GM12875 (cell line): ENCODE measurements at regions not wholly inside any gene's neighbourhood (a gene's known extent, or its start where the extent isn't known, plus 50 kb on each side); places are given as distances from the start of the nearest gene placed in this dataset.

Source experiments
- H3K4me3 ChIP-seq: one replicate; pipeline ENCODE4 v1.5.1; 2011; ENCODE audit warnings: low read depth, low read length, control low read depth
- CTCF ChIP-seq: IDR thresholded peaks from 2 replicates; pipeline ENCODE4 v1.5.1; 2011; ENCODE audit warnings: low read depth, mild to moderate bottlenecking, control low read depth, inconsistent platforms, low read length, moderate library complexity, borderline replicate concordance; ENCODE audit not compliant: insufficient read depth

- no peak for TF ChIP-seq CTCF
- no peak overlapping the region for H3K4me3 ChIP-seq
These were observed 701.9 kb upstream of the RAB6C start for GRCh38 chr2:129277585-129277981.

DNA sequence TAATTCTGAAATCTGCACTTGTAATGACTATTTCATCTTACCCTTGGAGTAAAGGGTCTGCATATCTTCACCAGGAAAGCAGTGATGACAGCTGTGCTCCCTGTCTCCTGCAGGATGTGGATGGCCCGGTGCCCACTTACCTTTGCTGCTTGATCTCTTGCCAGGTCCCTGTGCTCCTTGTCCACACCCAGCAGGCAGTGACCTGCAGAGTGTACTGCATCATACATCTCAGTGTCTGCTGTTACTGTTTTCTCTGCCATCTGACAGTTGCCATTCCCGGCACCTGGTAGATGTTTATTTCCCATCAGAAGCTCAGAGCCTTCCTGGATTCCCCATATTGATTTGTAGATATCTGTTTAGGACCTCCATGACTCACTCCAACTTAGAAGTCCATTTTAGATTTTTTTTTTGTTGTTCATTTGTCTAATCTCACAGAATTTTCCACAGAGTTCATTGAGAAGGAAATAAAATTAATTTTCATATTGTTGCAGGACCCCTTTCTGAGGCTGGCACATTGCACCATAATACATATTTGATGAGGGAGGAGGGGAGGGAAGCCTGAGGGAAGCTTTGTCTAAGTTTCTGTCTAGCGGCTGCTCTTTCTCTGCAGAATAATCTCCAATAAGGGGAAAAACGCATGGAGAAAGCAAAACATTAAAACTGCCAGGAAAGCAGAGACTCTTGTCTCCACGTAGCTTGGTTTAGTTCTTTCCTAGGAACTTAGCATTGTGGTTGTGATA is 697.5 kb upstream of the RAB6C start:
- no peak overlapping the region for H3K4me3 ChIP-seq
- TF ChIP-seq CTCF: no peak

DNA sequence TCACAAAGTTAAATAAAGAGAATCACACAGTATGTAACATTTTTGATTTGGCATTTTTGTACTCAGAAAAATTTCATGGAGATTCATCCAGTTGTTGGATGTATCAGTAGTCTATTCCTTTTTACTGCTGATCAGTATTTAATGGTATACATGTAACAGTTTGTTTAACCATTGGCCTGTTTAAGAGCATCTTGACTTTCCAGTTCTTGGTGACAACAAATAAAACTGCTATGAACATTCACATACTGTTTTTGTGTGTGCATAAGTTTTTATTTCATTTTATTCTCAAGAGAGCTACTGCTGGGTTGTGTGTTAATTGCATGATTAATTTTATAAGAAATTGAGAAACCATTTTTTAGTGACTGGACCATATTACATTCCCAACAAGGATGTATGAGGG is 694.5 kb upstream of the RAB6C start:
- no peak overlapping the region for H3K4me3 ChIP-seq
- no peak for TF ChIP-seq CTCF

DNA sequence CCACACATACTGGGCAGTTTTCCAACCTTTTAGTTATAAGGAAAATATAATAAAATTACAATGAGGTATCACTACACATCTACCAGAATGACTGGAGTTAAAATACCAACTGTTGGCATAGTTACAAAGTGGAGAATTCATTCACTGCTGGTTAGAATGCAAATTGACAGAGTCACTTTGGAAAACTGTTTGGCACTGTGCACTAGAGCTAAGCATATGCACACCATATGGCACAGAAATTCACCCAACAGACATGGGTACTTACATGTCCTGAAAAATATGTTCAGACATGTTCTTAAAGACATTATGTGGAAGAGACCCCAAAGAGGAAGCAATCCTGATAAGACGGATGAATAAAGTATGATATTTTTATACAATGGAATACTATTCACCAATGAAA is 686.1 kb upstream of the RAB6C start:
- H3K4me3 ChIP-seq: no peak overlapping the region
- TF ChIP-seq CTCF: no peak

- no peak overlapping the region for H3K4me3 ChIP-seq
- TF ChIP-seq CTCF: no peak
These were observed 683.1 kb upstream of the RAB6C start for GRCh38 chr2:129296396-129296795.

- no peak for TF ChIP-seq CTCF
- no peak overlapping the region for H3K4me3 ChIP-seq
These were observed 682.7 kb upstream of the RAB6C start for GRCh38 chr2:129296806-129297205.

DNA sequence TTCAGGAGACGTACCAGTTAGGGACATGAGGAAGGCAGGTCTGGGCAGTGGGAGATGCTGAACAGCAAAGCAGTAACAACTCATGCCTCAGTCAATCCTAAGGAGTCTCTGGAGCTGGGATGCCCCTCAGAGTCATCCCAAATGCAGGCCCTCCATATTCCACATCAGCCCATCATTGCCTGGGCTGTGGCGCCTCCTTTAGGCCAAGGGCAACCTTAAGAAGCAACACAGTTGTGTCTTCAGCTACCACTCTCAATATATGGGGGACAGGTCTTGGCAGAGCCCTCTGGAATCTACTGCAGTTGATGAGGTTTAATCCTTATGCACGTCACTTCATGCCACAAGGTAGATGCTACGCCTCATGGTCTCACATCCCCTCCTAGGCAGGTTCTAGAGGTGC is 682.0 kb upstream of the RAB6C start:
- peak; percentile 20; the same call in 1 of the 2 replicates for TF ChIP-seq CTCF
- H3K4me3 ChIP-seq: no peak overlapping the region
